ENCODE measurements at regions not wholly inside any gene's neighbourhood (a gene's known extent, or its start where the extent isn't known, plus 50 kb on each side); places are given as distances from the start of the nearest gene placed in this dataset.

DNA sequence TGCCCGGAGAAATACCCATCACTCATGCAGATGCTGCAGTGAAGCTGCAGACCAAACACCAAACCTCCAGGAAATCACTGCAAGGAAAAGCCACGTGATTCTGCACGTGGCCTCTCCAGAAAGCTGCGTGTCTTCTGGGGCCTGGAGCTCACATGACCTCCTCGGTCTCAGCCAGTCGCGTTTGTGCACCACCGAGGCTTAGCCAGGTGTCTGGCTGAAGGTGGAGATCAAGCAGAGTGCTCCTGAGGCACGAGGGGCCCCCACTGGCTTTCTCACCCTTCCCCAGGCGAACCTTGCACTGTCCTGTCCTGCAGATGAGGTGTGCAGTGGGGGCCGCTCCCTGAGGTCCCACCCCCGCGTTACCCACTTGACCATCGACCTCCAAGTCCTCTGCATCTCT is 257.3 kb downstream of the RBFOX3 start:
- 81 to 83% methylated on average over 10 of the region's 14 CpGs for WGBS, 2 experiments (ENCODE audit: insufficient coverage in 2 of 2)
- no peaks in the 10 kb centered on the region for H3K9me3 ChIP-seq (ENCODE audit: control insufficient read depth, low read length)
- H3K36me3 ChIP-seq (ENCODE audit: control insufficient read depth, insufficient read depth, low read length) = no peaks in the 10 kb centered on the region
- H3K27ac ChIP-seq (ENCODE audit: low read depth, low read length, severe bottlenecking) = no peak overlapping the region
- no peak overlapping the region for H3K4me3 ChIP-seq (ENCODE audit: extremely low read depth, insufficient read depth, low read length, poor library complexity, severe bottlenecking)
- H3K4me1 ChIP-seq (ENCODE audit: control insufficient read depth, insufficient read depth, low read length, poor library complexity, severe bottlenecking) = no peaks in the 10 kb centered on the region

DNA sequence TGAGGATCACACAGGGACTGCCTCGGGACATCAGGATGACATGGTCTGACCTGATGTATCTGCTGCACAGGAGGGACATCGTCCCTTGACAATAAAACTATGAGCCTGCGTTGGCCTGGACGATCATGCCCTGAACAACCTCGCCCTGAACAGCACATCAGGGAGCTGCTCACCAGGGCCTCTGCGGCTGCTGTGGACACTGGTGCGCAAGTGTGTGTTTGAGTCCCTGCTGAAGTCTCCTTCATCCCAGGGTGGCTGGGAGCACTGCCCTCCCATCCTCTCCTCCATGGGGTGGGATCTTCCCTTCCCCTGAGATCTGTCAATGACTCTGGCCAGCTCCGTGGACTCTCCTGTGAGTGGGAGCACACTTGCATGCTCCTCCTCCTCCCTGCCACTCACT is 257.8 kb downstream of the RBFOX3 start:
- Histone ChIP-seq H3K4me1 (ENCODE audit: control insufficient read depth, insufficient read depth, low read length, poor library complexity, severe bottlenecking) (no peaks in the 10 kb centered on the region), H3K36me3 (ENCODE audit: control insufficient read depth, insufficient read depth, low read length) (no peaks in the 10 kb centered on the region), H3K27ac (ENCODE audit: low read depth, low read length, severe bottlenecking) (no peak overlapping the region), H3K4me3 (ENCODE audit: extremely low read depth, insufficient read depth, low read length, poor library complexity, severe bottlenecking) (no peak overlapping the region), H3K9me3 (ENCODE audit: control insufficient read depth, low read length) (no peaks in the 10 kb centered on the region)
- 75 to 94% methylated on average over 4 to 8 of the region's 8 CpGs for WGBS, 2 experiments (ENCODE audit: insufficient coverage in 2 of 2)

DNA sequence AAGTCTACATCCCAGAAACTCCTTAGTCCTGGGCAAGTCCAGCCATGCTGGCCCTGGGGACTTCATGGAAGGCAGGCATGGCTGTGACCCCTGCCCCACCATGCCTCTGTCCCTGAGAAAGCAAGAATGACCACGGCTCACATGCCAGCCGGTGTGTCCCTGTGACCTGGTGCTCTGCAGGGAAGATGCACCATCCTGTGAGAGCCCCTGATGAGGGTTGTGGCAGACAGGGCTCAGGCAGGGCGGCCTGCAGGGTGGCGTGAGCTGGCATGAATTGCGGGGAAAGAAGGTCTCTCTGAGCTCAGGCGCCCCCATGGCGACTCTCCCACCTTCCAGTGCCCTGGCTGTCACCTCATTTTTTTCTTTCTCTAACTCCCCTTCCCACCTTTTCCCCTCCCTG is 260.3 kb downstream of the RBFOX3 start:
- Histone ChIP-seq H3K4me1 (ENCODE audit: control insufficient read depth, insufficient read depth, low read length, poor library complexity, severe bottlenecking) (no peaks in the 10 kb centered on the region), H3K36me3 (ENCODE audit: control insufficient read depth, insufficient read depth, low read length) (no peaks in the 10 kb centered on the region), H3K4me3 (ENCODE audit: extremely low read depth, insufficient read depth, low read length, poor library complexity, severe bottlenecking) (no peak overlapping the region), H3K9me3 (ENCODE audit: control insufficient read depth, low read length) (no peaks in the 10 kb centered on the region), H3K27ac (ENCODE audit: low read depth, low read length, severe bottlenecking) (no peak overlapping the region)
- WGBS, 2 experiments (ENCODE audit: insufficient coverage in 2 of 2) = 93 to 94% methylated on average over 7 of the region's 7 CpGs

DNA sequence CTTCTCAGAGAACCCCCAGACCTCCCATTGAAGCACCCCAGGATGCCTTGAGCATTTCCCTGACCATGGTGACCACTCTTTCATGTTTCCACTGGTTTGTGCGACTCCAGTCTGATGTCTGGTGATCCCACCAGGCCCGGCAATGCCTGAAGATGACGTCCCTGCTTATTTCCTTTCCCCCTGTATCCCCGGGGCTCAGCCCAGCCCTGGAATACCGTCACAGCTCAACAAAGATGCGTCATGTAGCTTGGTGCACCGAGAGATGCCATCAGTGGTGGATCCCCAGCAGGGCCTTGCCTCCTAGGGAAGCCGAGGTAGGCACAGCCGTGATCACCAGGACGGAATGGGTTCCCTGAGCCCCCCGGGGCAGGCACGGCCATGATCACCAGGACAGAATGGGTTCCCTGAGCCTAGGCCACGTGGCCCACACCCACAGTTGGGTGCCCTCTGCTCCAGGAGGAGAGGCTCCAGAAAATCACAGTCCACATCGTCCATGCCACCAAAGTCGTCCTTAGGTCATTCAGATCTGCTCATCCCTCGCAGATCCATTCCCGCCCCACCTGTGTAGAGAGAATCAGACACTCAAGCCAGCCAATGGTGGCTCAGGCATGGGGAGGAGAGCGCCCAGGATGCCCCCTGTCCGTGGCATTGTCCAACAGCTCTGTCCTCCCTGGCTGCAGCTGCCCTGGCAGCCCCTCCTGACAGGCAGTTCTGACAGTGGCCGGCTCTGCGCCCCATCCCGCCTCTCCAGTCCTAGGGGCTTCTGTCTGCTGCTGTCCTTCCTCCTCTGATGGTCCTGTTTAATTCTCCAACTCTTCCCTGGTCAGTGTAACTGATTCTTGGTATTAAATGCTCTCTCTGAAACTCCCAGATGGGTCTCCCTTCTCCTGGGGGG is 261.1 kb downstream of the RBFOX3 start:
- H3K4me1 ChIP-seq (ENCODE audit: control insufficient read depth, insufficient read depth, low read length, poor library complexity, severe bottlenecking) = no peaks in the 10 kb centered on the region
- 83 to 88% methylated on average over 22 of the region's 22 CpGs for WGBS, 2 experiments (ENCODE audit: insufficient coverage in 2 of 2)
- no peak overlapping the region for H3K4me3 ChIP-seq (ENCODE audit: extremely low read depth, insufficient read depth, low read length, poor library complexity, severe bottlenecking)
- no peaks in the 10 kb centered on the region for H3K36me3 ChIP-seq (ENCODE audit: control insufficient read depth, insufficient read depth, low read length)
- peaks cover 5% of the 10 kb centered on the region for H3K9me3 ChIP-seq (ENCODE audit: control insufficient read depth, low read length)
- no peak overlapping the region for H3K27ac ChIP-seq (ENCODE audit: low read depth, low read length, severe bottlenecking)

DNA sequence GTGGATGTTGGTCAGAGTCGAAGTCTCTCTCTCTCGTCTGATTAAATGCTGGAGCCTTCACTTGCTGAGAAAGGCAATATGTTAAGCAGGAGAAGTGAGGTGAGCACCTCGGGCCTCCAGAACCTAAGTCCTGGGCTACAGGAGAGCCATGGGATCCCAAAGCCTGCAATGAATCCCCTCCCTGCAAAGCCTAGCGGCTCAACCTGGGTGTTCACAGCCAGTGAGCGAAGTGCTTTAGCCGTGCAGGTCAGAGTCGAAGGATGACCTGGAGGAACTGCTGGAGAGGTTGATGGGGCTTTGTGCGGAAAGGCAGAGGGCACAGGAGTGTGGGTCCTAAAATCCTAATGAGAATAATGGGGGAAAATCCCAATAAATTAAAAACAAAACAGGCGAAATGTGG is 267.8 kb downstream of the ENGASE start:
- peaks cover 5% of the 10 kb centered on the region for H3K9me3 ChIP-seq (ENCODE audit: control insufficient read depth, low read length)
- H3K4me3 ChIP-seq (ENCODE audit: extremely low read depth, insufficient read depth, low read length, poor library complexity, severe bottlenecking) = no peak overlapping the region
- no peak overlapping the region for H3K27ac ChIP-seq (ENCODE audit: low read depth, low read length, severe bottlenecking)
- 73 to 80% methylated on average over 6 to 8 of the region's 9 CpGs for WGBS, 2 experiments (ENCODE audit: insufficient coverage in 2 of 2)
- H3K4me1 ChIP-seq (ENCODE audit: control insufficient read depth, insufficient read depth, low read length, poor library complexity, severe bottlenecking) = peaks cover 15% of the 10 kb centered on the region
- H3K36me3 ChIP-seq (ENCODE audit: control insufficient read depth, insufficient read depth, low read length) = no peaks in the 10 kb centered on the region

DNA sequence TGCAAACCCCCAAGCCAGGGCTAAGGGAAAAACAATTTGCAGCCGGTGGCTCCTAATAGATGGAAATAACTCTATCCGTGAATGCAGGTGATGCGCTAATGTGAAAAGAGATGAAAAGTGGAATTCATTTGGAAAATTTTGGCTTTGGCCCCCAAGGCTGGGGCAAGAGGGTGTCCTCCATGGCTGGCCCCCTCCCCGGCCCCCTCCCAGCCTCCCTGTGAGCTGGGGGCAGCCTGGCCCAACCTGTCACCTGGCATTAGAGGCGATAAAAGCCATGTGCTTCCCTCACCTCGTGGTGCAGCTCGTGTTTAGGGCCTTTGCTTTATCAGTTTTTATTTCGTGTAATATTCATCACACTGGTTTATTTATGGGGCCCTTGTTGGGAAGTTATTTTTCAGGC is 267.2 kb downstream of the ENGASE start:
- Histone ChIP-seq H3K4me3 (ENCODE audit: extremely low read depth, insufficient read depth, low read length, poor library complexity, severe bottlenecking) (no peak overlapping the region), H3K4me1 (ENCODE audit: control insufficient read depth, insufficient read depth, low read length, poor library complexity, severe bottlenecking) (peaks cover 15% of the 10 kb centered on the region), H3K9me3 (ENCODE audit: control insufficient read depth, low read length) (peaks cover 5% of the 10 kb centered on the region), H3K27ac (ENCODE audit: low read depth, low read length, severe bottlenecking) (no peak overlapping the region), H3K36me3 (ENCODE audit: control insufficient read depth, insufficient read depth, low read length) (no peaks in the 10 kb centered on the region)
- 87 to 95% methylated on average over 7 to 8 of the region's 8 CpGs for WGBS, 2 experiments (ENCODE audit: insufficient coverage in 2 of 2)

DNA sequence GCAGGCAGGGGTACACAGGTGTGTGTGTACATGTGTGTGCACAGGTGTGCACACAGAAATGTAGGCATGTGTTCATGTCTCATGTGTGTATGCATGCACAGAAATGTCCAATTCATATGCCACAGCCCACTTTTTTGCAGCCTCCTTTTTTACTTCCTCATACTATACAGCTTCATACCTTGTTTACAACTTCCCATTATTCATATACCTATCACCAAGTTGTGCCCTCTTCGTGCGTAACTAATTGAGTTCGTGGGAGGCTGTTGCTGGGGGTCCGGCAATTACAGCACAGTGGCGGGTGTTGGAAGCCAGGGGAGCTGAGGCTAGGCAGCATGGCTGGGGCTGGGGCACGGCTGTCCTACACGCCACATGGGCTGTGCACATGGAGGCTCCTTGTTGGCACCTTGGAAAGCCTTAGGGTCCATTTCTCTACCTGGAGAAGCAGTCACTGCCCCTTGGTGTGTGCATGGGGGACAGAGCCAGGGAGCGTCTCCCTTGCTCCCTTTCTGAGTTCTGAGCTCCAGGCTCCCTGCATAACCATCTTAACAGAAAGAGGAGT is 266.7 kb downstream of the ENGASE start:
- peaks cover 15% of the 10 kb centered on the region for H3K4me1 ChIP-seq (ENCODE audit: control insufficient read depth, insufficient read depth, low read length, poor library complexity, severe bottlenecking)
- no peaks in the 10 kb centered on the region for H3K36me3 ChIP-seq (ENCODE audit: control insufficient read depth, insufficient read depth, low read length)
- H3K27ac ChIP-seq (ENCODE audit: low read depth, low read length, severe bottlenecking) = no peak overlapping the region
- WGBS, 2 experiments (ENCODE audit: insufficient coverage in 2 of 2) = 86 to 96% methylated on average over 8 of the region's 8 CpGs
- peaks cover 5% of the 10 kb centered on the region for H3K9me3 ChIP-seq (ENCODE audit: control insufficient read depth, low read length)
- H3K4me3 ChIP-seq (ENCODE audit: extremely low read depth, insufficient read depth, low read length, poor library complexity, severe bottlenecking) = no peak overlapping the region

DNA sequence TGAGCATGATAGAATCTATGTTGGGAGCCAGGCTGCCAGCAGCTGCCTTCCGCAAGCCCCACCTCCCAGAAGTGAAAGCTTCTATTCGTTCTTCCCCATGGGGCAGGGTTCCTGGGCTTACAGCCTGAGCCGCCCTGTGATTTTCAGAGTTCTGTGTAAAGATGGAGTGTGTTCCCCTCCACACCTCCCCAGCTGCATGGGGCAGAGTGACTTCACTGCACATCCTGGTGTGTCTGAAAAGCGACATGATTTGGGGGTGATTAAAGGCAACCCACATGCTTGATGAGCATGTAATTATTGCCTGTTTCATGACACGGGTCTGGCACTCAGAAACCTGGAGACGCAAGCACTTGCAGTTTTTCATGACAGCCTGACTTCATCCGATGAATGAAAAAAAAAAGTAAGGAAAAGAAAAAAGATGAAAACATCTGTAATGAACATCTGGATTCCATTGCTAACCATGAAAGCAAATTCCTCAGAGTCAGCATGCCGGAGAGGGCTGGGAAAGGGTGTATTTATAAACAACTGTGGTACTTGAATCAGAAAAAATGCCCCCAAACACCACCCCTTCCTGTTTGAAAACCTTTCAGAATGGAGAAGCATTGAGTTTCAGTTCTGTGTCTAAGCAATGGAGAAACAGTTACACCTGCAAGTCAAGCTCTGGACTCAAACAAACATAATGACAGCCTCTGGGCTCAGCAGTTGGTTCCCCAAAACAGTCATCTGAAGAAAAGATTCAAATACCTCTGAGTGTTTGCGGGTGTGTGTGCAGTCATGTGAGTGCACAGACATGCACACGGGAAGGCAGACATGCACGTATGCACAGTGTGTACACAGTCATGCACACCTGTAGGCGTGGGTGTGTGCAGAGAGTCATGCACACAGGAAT is 266.0 kb downstream of the ENGASE start:
- H3K4me1 ChIP-seq (ENCODE audit: control insufficient read depth, insufficient read depth, low read length, poor library complexity, severe bottlenecking) = peaks cover 15% of the 10 kb centered on the region
- H3K27ac ChIP-seq (ENCODE audit: low read depth, low read length, severe bottlenecking) = no peak overlapping the region
- H3K9me3 ChIP-seq (ENCODE audit: control insufficient read depth, low read length) = peaks cover 5% of the 10 kb centered on the region
- no peak overlapping the region for H3K4me3 ChIP-seq (ENCODE audit: extremely low read depth, insufficient read depth, low read length, poor library complexity, severe bottlenecking)
- WGBS, 2 experiments (ENCODE audit: insufficient coverage in 2 of 2) = 82 to 94% methylated on average over 9 to 10 of the region's 12 CpGs
- no peaks in the 10 kb centered on the region for H3K36me3 ChIP-seq (ENCODE audit: control insufficient read depth, insufficient read depth, low read length)

DNA sequence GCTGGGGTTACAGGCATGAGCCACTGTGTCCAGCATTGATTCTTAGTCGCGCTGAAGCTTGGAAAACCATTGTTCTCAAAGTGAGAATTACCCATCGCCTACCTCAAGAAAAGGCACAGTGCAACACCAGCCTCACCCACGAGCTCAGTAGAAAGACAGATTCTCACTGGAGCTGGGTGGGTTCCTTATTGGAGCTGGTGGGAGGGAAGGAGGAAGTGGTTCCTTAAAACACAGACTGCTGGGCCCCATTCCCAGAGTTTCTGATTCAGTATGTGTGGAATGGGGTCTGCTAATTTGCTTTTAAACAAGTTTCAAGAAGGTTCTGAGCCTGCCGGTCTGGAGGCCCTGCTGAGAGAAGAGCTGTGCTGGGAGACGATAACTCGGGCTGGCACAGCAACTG is 264.7 kb downstream of the ENGASE start:
- no peaks in the 10 kb centered on the region for H3K9me3 ChIP-seq (ENCODE audit: control insufficient read depth, low read length)
- H3K36me3 ChIP-seq (ENCODE audit: control insufficient read depth, insufficient read depth, low read length) = no peaks in the 10 kb centered on the region
- no peak overlapping the region for H3K4me3 ChIP-seq (ENCODE audit: extremely low read depth, insufficient read depth, low read length, poor library complexity, severe bottlenecking)
- H3K27ac ChIP-seq (ENCODE audit: low read depth, low read length, severe bottlenecking) = no peak overlapping the region
- H3K4me1 ChIP-seq (ENCODE audit: control insufficient read depth, insufficient read depth, low read length, poor library complexity, severe bottlenecking) = peaks cover 15% of the 10 kb centered on the region
- 69 to 76% methylated on average over 5 to 6 of the region's 7 CpGs for WGBS, 2 experiments (ENCODE audit: insufficient coverage in 2 of 2)

DNA sequence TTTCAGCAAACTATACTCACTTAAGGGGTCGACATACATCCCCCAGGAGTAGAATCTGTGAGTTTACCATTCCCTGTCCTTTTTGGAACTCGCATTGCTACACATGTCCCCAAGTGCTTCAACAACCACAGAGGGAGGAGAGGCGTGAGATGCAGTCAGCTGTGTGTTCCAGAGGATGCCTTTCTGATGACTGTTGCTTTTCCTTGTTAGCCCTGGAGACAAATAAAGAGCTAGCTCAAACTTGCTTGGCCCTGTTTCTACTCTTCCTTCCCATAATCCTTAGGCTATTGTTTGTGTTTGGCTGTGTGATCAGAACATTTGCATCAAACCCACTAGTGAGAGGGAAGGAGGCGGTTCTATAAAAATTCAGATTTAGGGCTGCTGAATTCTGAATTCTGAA is 264.0 kb downstream of the ENGASE start:
- Histone ChIP-seq H3K4me3 (ENCODE audit: extremely low read depth, insufficient read depth, low read length, poor library complexity, severe bottlenecking) (no peak overlapping the region), H3K9me3 (ENCODE audit: control insufficient read depth, low read length) (no peaks in the 10 kb centered on the region), H3K36me3 (ENCODE audit: control insufficient read depth, insufficient read depth, low read length) (no peaks in the 10 kb centered on the region), H3K27ac (ENCODE audit: low read depth, low read length, severe bottlenecking) (no peak overlapping the region), H3K4me1 (ENCODE audit: control insufficient read depth, insufficient read depth, low read length, poor library complexity, severe bottlenecking) (peaks cover 15% of the 10 kb centered on the region)
- WGBS, 2 experiments (ENCODE audit: insufficient coverage in 2 of 2) = 50% methylated on average over 1 to 2 of the region's 4 CpGs

Data from mesodermal cell (in vitro differentiated cells).